HG03354 (cell line): ENCODE measurements at regions not wholly inside any gene's neighbourhood (a gene's known extent, or its start where the extent isn't known, plus 50 kb on each side); places are given as distances from the start of the nearest gene placed in this dataset.

ENCODE experiments used
- ATAC-seq: cut with Tn5 transposase; IDR thresholded peaks from one replicate; pipeline ENCODE4 v1.9.1; 2021; ENCODE audit warnings: mild to moderate bottlenecking; ENCODE audit not compliant: unreplicated experiment, poor library complexity, severe bottlenecking

DNA sequence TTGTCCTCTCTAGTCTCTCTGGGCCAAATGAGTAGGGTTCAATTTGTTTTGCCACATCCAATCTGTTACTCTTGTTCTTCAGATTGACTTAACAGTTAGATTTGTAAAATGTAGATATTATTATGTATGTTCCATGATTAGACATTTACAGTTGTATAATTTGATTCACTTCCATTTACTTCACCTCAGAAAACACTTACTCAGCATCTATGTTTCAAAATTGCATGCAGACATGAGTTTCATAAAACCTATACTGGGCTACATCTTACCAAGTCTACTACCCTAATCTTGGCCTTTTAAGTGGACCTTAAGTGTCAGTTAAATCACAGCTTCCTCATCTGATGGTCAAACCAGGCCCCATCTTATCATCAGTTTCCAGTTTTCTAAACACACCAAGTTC lies 1181.2 kb upstream of the CDH9 start:
- ATAC-seq, result no peak

DNA sequence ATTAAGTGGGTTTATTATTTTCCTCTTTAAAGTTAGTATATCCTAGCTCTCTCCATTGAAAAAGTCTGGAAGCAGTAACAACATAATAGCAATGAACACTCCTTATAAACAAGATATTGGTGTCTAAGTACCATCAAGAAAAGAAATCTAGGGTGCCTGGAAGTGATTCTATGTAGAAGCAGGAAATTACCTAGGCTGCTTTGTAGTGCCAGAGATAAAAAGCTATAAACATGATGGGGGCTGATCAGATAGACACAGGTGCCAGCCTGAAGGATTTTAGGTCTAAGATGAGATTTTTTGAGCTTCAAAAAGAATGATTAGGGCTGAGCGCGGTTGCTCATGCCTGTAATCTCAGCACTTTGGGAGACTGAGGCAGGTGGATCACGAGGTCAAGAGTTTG lies 1179.3 kb upstream of the CDH9 start:
- ATAC-seq, result no peak

DNA sequence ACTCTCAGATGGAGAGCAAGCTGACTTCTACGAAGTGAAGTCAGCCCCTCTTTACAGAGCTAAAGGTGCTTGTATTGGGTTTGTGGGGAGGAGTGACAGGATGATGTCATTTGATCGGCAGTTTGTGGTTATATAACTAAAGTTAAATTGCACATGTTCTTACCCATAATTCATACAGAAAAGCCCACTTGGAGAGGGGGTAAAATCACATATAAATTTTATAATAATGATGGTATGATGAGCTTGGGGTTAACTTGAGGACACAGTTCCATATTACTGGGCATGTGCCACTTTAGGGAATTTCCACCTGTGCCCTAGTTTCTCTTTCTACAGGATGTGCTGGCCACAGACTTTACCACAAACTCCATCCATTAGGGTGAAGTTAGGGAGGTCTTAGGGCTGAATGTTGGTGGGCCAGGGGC lies 1178.6 kb upstream of the CDH9 start:
- peak; percentile 80 for ATAC-seq

DNA sequence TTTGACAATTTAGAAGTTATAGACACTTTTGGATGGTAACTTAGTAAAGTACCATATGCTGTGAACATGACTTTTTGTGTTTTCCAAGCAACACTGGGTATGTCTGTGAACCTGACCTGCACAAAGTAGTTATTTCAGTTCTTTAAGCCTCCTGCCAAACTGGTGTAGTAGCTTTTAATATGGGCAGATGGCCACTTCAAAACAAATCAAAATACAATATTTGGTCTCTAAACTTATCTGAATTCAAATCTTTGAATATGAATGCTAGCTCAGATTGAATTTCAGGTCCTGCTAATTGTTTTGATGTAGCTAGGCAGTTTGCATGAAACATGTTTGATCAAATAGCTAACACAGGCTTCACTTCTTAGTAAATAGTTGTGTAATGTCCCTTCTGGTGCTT lies 1176.7 kb upstream of the CDH9 start:
- ATAC-seq, result no peak

DNA sequence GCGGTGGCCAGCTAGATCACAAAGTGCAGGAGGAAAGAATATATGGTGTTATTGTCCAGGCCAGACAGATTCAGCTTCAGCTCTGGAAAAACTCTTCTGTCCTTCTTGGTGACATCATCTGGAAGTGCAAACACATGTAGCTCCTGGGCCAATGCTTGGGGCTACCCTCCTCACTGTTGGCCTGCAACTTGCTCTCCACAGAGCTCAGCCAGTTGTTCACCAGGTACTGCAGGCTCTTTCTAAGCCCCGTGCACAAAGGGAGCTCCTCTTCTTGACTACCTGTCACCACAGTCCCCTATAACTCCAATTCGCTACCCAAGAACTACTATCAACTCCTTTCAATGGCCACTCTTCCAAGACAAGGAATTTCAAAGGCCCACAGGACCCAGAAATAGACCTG lies 1175.9 kb upstream of the CDH9 start:
- no peak for ATAC-seq

DNA sequence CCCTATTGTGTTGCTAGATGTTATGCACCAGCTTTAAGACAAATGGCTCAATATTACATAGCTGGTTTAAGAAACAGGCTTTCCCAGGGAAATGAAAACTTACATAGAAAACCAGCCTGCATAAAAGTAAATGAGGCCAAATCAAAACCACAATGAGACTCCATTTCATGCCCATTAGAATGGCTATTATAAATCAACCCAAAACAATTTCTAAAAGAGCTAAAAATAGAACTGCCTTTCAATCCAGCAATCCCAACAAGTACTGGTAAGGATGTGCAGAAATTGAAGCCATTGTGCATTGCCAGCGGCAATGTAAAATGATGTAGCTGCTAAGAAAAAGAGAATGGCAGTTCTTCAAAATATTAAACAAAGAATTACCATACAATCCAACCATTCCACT lies 1170.0 kb upstream of the CDH9 start:
- no peak for ATAC-seq

DNA sequence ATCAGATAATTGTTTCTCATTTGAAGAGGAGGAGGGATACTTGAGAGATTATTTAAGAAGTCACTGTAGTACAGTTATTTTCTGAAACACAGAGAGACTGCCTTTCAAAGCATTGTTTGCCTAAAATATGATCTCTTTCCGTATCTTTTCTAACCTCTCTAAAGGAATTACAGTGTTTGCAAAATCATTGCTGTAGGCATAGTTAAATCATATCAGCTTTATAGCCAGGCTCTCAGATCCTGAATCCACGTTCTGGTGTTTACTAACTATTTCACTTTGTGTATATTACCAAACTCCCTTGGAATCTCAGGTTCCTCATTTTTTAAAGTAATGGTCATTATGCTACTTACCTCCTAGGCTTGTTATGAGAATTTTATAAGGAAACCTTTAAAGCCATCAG lies 1151.6 kb upstream of the CDH9 start:
- no peak for ATAC-seq

DNA sequence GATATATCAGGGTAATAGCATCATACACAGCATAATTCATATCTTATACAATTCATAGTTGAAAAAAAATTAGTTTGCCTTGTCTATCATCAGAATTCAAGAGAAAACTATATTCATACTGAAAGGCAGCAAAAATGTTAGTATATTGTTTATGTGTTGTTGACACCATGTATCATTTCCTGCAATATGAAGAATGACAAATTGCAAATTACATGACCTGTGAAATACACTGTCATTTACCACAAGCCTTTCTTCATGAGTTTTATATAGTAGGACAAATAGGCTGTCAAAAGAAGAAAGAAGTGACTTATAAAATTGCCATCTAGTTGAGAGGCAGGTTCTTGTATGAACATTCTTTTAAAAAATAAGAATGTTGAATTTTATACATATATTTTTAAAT lies 1136.3 kb upstream of the CDH9 start:
- no peak for ATAC-seq

DNA sequence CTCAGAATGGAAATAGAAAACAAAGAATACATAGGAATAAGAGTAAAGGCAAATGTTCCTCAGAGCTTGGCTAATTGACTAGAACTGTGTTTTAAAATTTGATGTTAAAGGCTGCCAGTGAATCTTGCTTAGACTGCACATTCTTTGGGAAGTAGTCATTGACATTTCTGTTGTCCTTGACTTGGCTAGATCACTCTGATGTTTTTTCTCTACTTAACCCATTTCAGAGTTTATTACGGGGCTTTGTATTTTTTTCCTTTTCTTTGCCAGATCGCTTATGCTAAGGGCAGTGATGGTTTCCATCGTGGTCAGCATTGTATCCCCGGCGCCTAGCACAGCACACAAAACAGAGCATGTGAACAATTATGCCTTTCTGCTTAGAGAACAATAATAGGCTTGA lies 1126.7 kb upstream of the CDH9 start:
- ATAC-seq, result no peak

DNA sequence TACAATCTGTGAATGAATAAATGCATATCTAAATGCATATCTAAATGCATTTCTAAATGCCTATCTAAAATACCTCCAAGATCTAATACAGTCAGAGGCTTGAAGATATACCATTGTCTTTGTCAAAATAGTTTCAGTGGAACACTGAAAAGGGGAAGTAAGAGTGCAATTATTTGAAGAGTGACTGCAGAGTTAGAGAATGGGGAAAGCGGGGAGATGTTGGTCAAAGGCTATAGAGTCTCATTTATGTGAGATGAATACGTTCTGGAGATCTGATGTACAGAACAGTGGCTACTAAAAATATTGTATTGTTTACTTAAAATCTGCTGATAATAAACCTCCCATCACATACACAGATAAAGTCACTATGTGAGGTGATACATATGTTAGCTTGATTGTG lies 1126.2 kb upstream of the CDH9 start:
- no peak for ATAC-seq

DNA sequence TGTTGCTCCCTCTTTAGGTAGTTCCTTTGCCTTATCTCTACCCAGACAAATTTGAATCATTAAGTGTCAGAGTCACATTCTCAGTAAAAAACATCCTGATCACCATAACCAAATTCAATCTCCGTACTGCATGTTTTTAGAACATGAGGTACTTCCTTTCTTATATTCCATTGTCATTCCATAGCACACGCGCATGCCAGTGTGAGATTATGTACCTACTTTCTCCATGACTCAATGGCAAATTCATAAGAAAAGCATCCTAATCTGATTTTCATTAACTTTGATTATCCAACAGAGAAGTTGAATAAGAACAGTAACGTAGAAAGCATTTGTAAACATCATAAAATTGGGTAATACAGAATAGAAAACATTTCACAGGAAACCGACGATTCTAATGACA lies 1118.6 kb upstream of the CDH9 start:
- ATAC-seq, result no peak

DNA sequence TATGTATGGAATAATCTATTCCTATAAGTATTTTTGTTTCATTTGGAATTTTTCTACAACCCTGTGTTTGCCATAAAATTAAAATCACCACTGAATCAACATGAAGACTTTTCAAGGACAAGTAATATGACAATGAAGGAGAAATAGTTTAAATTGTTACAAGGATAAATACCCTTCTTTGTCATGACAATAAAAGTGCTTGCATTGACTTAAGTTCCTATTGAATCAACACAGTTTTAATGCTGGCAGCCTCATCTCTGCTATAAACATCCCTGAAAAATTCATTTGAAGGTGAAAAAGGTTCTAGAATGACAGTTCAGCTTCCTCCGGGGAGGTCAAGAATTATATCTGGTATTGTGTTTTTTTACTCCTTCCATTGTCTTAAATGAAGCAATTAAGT lies 1105.1 kb upstream of the CDH9 start:
- no peak for ATAC-seq

DNA sequence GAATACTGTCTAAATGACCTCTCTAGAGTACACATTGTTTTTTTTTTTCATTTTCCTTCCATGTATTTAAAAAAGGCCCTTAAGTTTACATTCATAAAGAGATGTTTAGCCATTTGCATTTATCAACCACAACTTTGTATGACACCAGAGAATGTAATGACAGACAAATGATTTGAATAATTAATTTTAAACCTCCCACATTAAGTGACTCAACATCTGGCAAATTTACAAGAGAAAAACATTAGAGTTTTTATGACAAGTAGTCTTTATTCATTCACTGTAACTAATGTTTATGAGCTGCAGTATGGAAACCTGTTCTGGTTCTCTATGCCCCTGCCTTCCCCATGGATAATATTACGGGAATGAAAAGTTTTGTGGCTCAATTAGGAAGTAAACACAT lies 1093.8 kb upstream of the CDH9 start:
- ATAC-seq, result no peak

DNA sequence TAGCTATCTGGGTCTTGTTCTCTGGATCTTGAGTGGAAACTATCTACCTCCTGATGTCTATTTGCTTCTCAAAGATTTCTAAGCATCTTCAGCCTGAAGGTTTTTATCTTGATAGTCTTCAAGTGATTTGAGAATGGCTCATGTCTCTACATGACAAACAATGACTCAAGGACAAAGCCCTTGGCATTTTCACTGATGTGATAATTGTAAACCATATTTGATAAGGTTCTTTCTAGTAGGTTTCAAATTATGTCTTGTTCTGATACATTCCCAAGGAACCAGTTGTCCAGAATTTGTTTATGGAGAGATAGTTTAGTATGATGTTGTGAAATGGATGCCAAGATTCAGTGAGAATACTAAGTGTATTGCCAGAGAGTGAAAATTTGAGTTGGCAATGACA lies 1079.3 kb upstream of the CDH9 start:
- no peak for ATAC-seq

DNA sequence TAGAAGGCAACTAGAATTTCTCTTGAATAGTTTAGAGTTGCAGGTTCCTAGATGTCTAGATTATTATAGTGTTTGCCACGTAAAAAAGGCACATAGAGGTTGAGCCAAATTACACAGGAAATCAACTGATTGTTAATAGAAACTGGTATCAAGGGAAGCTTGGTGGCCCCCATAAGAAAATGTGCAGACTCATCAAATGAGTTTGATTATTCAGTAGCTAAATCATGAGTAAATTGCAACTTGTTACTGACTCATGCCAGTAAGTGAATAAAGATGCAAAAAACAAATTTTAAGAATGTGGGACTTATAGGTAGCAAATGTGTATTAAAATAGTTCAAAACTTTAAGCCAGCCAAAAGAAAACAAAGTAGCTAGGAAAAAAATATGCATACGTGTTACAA lies 1078.9 kb upstream of the CDH9 start:
- no peak for ATAC-seq

DNA sequence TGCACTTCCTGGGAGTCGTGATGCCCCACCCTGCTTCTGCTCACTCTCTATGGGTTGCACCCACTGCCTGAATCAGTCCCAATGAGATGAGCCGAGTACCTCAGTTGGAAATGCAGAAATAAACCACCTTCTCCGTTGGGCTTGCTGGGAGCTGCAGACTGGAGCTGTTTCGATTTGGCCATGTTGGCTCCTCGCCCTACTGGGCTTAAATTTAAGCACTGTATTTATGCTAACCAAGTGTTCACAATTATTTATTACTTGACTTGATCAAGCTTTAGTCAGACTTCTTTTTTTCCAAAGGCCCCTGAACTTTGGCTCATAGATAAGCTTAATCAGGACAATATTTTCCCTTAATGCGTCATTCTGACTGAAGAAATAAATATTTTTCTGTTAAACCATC lies 1072.4 kb upstream of the CDH9 start:
- ATAC-seq, result no peak

DNA sequence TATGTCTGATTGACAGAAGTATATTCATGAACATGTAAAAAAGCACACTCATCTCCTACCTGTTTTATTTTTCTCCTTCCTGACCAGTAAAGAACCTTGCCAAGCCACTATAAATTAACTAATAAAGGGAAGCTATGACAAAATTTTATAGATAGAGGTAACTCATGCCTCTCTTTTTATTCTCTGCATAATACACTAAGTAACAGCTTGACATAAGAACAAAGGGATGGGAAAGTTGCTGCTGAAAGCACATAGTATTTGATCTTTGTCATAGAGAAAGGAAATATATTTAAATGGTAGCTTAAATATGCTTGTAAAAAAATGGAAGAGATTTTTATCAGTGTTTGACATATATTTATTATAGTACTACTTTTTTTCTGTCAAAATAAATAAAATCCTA lies 1065.7 kb upstream of the CDH9 start:
- no peak for ATAC-seq

DNA sequence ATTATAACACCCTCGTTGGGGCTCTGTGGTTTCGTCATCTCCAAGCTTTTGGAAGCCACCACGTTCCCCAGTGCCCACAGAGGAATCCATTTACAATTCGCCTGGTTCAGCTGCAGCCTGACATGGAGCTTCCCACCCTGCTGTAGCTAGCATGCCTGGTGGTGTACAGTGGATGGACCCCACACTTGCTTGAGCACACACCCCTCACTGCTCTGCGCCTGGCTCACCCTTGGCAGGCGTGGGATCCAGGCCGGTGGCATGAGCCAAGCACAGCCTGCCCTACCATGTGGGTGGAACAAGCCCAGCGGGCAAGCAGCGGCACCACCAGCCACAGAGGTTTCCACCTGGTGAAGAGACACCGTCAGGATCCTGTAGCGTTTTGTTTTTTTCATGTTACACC lies 1045.7 kb upstream of the CDH9 start:
- ATAC-seq, result no peak

DNA sequence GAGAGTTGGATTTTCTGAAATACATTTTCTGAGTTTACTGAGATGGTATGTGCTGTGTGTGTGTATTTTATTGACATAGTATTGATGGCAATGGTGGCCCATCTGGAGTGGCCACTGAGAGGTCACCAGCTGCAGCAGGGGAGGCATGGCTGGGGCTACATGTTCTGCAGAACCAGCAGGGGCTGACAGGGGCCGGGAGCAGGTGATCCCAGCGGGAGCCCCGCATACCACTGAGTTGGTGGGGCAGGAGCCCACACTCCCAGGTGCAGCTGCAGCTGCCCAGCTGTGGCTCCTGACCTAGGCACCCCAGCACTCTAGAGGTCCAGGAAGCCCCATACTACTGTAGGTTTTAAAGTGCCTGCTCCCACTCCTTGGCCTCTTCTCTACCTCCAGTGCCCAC lies 1044.2 kb upstream of the CDH9 start:
- ATAC-seq, result no peak

DNA sequence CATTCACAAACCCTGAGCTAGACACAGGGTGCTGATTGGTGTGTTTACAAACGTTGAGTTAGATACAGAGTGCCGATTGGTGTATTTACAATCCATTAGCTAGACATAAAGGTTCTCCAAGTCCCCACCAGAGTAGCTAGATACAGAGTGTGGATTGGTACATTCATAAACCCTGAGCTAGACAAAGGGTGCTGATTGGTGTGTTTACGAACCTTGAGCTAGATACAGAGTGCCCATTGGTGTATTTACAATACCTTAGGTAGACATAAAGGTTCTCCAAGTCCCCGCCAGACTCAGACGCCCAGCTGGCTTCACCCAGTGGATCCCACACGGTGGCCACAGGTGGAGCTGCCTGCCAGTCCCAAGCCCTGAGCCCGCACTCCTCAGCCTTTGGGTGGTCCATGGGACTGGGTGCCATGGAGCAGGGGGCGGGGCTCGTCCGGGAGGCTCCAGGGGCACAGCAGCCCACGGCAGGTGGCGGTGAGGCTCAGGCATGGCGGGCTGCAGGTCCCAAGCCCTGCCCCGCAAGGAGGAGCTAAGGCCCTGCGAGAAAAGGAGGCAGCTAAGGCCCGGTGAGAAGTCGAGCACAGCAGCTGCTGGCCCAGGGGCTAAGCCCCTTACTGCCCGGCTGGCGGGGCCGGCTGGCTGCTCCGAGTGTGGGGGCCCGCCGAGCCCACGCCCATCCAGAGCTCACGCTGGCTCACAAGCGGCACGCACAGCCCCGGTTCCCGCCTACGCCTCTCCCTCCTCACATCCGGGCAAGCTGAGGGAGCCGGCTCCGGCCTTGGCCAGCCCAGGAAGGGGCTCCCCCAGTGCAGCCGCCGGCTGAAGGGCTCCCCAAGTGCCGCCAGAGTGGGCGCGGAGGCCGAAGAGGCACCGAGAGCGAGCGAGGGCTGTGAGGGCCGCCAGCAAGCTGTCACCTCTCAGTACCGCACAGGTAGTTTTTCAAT lies 1039.2 kb upstream of the CDH9 start:
- no peak for ATAC-seq

DNA sequence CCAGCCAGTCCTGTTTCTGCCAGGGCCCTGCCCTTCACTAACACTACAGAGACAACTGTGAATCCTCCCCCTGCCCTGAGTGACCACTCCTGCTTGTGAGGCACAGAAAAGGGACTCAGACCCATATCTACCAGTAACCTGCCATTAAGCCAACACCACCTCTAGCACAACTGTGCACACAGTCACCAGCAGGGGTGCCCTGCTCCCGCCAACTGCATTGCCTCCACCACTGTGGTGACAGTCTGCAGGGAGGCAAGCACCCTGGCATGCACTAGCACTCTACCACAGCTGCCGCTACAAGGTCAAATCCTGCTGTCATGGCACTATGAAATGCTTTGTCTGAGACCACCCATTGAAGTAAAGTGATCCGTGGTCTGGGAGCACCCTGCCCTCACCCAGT lies 1028.5 kb upstream of the CDH9 start:
- no peak for ATAC-seq

DNA sequence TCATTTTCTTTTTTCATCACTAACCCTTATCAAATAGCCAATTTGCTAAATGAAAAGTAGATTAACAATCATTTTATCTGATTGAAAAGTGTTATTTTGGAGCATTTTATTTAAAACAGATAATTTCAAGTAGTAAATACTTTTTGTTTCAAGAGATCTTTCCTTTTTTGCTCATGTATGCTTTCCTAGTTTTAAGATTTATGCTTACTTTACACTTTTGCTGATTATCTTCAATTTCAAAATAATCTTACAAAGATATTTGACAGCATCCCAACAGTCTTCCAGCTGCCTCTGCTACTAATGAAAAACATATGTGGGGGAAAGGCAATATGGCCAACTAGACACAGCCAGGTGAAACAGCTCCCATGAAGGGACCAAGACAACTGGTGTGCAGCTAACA lies 1027.3 kb upstream of the CDH9 start:
- no peak for ATAC-seq
